ENCODE measurements at regions not wholly inside any gene's neighbourhood (a gene's known extent, or its start where the extent isn't known, plus 50 kb on each side); places are given as distances from the start of the nearest gene placed in this dataset.
"Not testable (repeated sequence)": the region's sequence is repeated elsewhere in the genome, so short reads cannot be mapped to it uniquely, and the experiment has no call there.

DNA sequence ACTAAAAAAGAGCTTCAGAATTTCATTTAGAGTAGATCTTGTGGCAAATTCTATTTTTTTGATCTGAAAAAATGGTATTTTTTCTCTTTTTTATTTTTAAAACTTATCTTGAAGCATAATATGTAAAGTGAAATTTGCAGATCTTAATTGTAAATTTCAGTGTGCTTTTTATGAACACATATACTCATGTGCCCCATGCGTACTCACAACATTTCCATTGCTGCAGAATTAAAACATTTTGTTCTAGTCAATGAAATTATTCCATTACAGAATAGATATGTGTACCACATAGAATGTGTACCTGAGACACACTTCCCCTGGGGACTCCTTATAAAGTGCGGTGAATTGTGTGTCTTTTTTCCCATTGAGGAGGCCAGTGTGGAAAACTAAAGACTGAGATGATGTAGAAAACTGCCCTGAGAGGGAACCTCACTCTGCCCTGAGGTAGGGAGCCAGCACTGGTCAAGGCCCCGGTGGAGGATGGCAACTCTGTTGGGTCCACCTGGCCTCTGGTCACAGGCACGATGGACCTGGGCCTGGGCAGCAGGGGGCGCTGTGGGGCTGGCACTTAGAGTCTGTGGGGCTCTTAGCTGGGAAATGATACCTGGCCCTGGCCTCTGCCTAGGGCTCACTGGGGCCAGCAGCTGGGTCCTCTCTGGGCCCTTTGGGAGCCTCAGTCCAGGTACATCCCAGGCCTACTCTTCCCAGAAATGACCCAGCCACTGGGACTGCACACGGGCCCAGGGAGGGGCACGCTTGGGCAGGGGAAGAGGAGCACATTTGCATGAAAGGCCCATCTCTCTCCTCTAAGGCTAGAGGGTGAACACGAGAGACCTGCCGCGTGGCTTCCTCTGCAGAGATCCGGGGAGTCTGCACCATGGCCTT is 77.9 kb upstream of the TOP3B start:
- FAIRE-seq = no peak
- no peak for DNase-seq (ENCODE audit: low spot score)

DNA sequence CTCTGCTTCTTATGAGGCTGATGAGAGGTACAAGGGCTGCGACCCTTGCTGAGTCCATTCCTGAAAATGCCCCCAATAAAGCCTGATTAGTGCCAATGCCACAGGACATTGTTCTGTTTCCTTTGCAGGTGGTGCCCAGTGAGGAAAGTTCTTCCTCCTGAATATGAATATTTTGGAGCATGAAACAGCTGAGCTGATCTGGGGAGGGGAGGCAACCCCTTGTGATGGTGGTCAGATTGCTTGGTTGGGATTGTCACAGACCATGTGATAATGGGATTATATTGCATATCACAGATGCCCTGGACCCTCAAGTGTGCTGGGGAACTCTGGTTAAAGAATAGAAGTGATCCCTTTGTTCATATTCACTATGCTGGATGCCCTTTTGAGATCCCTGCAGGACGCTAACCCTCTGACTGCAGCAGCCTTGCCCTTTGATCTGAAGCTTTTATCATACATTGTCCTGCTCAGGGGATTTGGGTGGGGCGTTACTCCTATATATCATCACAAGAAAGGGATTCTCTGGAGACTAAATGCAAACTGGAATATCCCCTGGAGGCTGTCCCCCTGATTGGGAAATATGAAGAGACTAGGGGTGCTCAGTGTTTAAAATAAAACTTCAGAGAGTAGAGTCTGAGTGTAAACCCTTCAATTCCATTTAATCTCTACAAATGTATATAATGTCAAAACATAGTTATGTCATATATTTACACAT is 76.9 kb upstream of the TOP3B start:
- DNase-seq (ENCODE audit: low spot score) = no peak
- FAIRE-seq = no peak

- DNase-seq (ENCODE audit: low spot score) (no peak), FAIRE-seq (no peak)
These were observed 76.2 kb upstream of the TOP3B start for GRCh38 chr22:22058633-22059290.

GRCh38 chr22:22057617-22058378 is 75.2 kb upstream of the TOP3B start:
- DNase-seq (ENCODE audit: low spot score) (no peak), FAIRE-seq (no peak)

- not testable (repeated sequence) for FAIRE-seq; DNase-seq (ENCODE audit: low spot score)
These were observed 74.4 kb upstream of the TOP3B start for GRCh38 chr22:22056809-22057594.

- DNase-seq (ENCODE audit: low spot score); FAIRE-seq: not testable (repeated sequence)
These were observed 70.1 kb upstream of the TOP3B start for GRCh38 chr22:22052548-22053139.

DNA sequence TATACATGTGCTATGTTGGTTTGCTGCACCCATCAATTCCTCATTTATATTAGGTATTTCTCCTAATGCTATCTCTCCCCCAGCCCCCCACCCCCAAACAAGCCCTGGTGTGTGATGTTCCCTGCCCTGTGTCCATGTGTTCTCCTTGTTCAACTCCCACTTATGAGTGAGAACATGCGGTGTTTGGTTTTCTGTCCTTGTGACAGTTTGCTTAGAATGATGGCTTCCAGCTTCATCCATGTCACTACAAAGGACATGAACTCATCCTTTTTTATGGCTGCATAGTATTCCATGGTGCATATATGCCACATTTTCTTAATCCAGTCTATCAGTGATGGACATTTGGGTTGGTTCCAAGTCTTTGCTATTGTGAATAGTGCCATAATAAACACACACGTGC is 68.4 kb upstream of the TOP3B start:
- not testable (repeated sequence) for FAIRE-seq; DNase-seq (ENCODE audit: low spot score)

DNA sequence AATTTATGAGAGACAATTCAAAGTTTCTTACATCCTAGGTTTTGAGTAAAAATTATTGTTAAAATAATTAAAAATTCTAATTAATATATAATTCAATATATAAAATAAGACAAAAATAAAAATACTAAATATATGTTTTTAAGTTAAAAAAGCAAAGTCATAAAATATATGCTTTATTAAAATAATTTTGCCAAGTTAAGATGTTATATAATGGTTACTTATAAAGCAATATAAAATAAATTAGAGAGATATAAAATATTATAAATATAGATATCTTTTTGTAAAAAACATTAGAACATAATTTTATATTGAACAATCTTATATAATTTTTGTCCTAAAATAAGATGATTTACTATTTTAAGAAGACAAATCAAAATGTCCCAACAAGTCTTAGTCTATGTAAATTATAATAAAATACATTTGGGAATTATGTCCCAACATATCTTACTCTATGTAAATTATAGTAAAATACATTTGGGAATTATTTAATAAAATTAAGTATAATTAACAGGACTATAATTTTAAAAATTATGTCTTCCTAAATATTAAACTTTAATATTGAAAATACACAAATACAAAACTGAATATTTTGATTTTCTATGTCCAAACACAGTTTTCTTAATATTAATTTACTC is 67.7 kb upstream of the TOP3B start:
- FAIRE-seq (peak; percentile 84), DNase-seq (ENCODE audit: low spot score) (no peak)

DNA sequence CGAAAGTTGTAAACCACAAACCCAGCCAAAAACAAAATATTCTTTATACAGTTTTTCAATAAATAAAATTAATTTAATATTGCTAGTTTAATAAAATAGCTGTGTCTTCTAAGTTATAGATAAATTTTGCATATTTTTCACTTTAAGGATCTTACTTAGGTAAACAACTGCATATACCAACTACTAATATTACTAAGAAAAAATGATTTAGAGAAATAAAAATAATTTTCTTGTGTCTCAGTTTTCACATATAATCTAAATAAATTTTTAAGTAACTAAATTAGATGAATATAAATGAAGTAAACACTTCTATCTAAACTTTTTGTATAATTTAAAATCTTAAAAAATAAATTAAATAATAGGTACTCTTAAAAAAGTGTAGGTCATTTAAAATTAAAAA is 67.1 kb upstream of the TOP3B start:
- no peak for FAIRE-seq
- DNase-seq (ENCODE audit: low spot score) = no peak

DNA sequence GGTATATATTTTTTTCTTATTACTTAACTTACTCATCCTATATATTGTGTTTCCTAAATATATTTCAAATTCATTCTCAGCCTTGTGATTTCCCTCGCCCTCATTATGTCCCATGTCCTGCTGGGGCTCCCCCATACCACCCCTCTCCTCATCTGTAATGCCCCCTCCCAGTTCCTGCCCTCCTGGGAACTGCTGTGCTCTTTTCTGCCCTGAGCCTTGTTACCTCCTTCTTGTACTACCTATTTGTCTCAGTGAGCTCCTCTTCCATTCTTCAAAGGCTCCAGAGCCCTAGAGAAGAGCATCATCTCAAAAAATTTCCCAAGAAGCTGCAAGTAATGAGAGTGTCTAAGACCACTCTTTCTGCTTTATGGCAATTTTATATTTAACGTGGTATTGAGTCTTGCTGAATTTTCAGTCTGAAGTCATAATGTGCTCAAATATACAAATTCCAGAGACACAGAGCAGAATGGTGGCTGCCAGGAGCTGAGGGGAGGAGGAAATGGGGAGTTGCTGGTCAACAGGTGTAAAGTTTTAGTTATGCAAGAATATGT is 66.5 kb upstream of the TOP3B start:
- DNase-seq (ENCODE audit: low spot score) (no peak), FAIRE-seq (no peak)

DNA sequence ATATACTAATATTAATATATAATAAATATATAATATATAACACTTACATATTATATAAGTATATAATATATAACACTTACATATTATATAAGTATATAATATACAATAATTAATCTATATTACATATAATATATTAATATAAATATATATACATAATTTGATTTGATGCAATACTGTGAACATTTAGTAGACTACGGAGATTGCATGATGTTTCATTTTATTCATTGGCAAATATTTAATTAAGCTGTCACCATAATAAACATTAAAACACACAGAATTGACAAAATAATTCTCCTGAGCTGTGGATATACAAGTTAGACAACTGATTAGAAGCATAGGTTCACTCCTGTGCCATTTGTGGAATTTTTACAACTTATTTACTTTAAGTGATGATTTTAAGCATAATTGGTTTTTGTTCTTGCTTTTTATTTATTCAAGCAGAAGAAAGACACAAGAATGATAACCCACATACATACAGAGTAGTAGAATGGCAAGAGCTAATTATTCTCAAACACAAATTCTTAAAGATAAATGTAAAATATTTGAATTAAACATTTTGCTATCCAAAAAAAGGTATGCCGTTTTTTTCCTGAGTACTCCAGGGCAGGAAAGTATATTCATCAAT is 65.8 kb upstream of the TOP3B start:
- FAIRE-seq (peak; percentile 80), DNase-seq (ENCODE audit: low spot score) (no peak)

DNA sequence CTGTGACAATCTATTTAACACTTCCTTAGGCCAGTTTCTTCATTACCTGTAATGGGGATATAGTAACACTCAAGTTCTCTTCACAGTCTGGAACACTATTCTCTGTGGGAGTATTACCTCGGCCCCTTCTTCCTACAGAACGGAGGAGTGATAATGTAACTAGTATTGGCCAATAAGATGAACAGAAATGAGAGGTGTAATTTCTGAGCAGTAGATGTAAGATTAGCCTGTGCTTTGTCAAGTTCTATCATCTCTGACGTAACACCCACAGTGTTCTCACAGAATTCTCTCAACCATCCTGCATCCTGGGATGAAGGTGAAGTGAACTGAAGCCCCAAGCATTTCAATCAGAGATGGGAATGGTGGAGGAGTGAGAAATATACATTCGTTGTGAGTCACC is 65.2 kb upstream of the TOP3B start:
- DNase-seq (ENCODE audit: low spot score) (no peak), FAIRE-seq (no peak)

DNA sequence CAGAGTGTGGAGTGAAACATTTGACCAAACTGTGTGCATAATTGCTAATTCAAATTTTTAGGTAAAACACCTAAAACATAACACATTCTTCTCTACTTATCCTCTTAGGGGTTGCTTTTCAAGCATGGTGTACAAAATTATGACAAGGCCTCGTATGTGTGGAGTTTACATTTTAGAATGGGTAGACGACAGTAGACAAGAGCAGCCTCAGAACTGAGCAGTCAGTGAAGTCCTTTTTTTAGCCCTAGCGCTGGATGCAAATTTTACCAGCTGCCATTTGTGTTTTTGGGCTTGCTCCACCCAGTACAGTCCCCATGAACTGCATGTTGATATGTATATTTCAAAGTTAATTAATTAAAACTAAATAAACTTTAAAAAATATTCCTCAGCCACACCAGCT is 64.7 kb upstream of the TOP3B start:
- FAIRE-seq (no peak), DNase-seq (ENCODE audit: low spot score) (no peak)

GRCh38 chr22:22046370-22046769 is 63.8 kb upstream of the TOP3B start:
- FAIRE-seq (no peak), DNase-seq (ENCODE audit: low spot score) (no peak)

DNA sequence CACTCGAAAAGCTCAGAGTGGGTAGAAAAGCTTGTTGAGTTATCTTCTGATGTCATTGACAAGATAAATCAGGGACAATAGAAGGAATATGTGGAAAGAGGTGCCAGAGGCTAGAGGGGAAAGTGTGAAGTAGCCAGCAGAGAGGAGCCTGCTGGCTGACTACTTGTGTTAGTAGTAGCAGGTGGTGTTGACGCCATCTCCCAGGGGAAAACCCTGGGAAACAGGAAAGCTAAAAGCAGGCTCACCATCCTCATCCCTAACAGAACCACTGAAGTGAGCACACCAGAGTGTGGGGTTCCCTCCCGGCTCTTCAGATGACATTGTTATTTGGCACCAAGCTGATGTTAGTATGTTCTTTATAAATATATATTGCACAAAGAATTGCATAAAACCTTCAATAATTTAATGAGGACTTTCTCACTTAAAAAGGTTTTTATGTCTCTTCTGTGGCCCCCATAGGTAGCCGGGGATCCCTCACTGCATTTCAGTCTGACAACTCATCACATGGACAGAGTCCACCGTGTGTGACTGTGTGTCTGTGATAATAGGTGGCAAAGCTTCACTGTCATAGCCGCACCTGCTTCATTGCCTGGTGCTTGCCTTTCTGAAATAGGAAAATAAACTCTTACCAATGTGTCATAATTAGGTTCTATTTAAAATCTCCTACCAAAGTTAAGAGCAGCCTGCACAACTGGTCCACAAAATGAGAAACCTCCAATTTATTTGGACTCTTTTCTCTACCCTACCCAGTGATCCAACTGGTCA is 63.2 kb upstream of the TOP3B start:
- FAIRE-seq = no peak
- DNase-seq (ENCODE audit: low spot score) = no peak

GRCh38 chr22:22044153-22044552 is 61.6 kb upstream of the TOP3B start:
- no peak for FAIRE-seq
- no peak for DNase-seq (ENCODE audit: low spot score)

GRCh38 chr22:22043296-22044078 is 60.9 kb upstream of the TOP3B start:
- FAIRE-seq = no peak
- DNase-seq (ENCODE audit: low spot score) = no peak

Measured in RCC 7860 (cell line).